NCI-H82 (cell line): ENCODE measurements at regions not wholly inside any gene's neighbourhood (a gene's known extent, or its start where the extent isn't known, plus 50 kb on each side); places are given as distances from the start of the nearest gene placed in this dataset.

ENCODE experiments used
- DNase-seq: peaks from one replicate; lab custom pipeline; 2025; lab: John Stamatoyannopoulos, UW

- DNase-seq: no peak
Observed at GRCh38 chr3:159170436-159171003, 368.7 kb downstream of the MFSD1 start.

DNA sequence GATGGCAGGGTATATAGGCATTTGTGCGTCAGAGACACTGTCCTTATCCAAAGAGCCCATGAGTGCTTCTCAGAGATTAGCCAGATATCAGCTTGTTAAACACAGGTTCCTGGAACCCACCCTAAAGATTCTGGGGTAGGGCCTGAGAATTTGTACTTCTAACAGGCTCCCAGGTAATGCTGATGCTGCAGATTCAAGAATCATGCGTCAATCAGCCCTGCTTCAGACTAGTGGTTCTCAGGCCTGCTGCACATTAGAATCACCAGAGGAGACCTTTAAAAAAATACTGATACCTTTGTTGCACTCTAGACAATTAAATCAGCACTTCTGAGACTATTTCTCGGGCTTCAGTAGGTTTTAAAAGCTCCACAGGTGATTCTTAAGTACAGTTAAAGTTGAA is 369.5 kb downstream of the MFSD1 start:
- DNase-seq: no peak

GRCh38 chr3:159172473-159172872 is 370.6 kb downstream of the MFSD1 start:
- DNase-seq: no peak

GRCh38 chr3:159174715-159175692 is 373.1 kb downstream of the MFSD1 start:
- DNase-seq: no peak

DNA sequence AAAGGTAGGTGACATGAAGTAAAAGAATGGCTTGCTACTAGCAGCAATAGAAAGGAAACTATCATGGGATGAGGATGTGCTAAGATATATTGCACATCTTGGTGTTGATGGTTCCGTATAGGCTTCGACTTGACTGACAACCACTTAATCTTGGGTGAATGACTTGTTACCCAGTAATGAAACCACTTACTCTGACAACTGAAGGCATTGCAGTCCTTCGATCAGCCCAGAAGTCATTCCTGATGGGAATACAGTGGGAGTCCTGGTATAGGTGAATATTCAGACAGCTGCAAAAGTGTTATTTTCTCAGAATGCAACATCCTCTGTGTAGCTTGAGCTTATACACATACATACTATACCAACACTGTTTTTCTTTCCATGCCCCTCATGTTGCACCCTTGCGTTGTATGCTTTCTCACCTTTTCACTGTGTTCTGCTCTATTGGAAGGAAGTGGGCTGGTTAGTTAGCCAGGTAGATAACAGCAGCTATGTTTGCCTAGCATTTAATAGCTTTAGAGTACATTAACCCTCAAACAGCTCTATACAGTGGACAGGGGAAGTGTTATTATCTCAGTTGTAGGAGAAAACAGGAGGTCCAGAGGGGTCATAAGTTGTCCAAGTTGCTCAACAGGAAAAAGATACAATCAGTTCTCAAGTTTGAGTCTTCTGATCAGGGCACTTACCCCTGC is 376.5 kb downstream of the MFSD1 start:
- no peak for DNase-seq

DNA sequence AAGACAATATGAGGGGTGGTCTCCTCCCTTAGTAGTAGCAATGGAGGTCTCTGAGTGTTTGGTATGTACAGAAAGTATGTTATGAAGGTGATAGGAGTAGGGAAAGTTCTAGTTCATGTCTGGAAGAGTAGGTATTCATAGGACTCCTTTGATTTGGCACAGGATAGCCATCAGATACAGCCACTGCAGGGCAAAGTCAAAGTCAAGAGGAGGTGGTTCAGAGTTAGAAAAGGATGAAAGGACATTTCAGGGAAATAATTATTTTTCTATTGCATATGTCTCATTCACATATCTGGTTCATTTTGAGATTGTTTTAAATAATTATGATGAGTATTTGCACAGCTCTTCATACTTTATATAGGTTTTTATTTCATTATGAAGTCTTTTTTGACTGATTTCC is 381.1 kb downstream of the MFSD1 start:
- no peak for DNase-seq

DNA sequence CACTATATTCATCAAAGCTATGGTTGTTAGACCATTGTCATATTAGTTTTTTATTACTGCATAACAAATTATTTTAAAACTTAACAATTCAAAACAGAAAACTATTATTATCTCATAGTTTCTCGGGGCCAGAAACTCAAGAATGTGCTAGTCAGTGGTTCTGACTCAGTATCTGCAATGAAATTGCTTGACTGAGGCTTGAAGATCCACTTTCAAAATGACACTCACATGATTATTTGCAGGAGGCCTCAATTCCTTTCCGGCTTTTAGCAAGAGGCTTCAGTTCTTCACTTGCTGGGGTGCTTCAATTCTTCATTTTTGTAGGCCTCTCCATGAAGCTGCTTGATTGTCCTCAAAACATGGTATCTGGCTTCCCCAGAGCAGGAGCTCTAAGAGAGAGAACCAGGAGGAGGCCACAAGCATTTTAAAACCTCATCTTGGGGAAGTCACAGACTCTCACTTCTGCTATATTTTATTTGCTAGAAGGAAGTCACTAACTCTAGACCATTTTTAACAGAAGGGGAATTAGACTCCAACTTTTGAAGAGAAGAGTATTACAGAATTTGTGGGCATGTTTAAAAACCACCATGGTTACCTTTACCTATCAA is 383.7 kb downstream of the MFSD1 start:
- DNase-seq: no peak

GRCh38 chr3:159186581-159186980 is 384.7 kb downstream of the MFSD1 start:
- no peak for DNase-seq

DNA sequence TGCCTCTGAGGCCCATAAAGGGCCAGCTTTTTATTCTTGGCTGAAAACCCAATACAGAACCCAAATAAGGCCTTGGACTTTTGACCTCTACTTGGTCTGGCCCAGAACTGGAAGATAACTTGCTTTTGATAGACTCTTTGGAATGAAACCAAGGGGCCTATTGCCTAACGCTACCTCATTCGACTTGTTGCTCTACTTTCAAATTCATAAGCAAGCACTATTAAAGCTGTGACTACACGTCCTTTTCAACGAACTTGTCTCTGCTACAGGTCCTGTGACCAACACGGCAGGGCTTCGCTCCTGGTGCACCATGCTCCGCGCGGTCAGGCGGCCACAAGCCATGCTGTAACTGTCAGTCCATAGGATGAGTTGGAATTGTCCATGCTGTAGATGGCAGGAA is 385.4 kb downstream of the MFSD1 start:
- no peak for DNase-seq

DNA sequence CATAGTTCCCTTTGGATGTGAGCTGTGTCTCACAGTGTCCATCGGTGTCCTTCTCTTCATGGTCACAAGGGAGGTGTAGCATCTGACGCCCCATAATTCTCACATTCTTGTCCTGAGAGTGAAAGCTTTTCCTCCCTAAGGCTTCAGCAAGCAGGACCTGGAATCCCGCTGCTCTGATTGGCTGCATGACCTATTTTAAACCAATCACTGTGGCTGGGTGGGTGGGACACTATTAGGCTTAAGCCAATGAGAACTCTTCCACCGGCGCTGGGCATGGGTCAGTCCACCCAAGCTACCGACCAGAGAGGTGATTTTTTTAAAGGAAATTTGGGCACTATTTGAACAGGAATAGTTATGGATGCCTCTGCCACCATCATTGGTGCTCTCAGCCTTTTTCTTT is 385.9 kb downstream of the MFSD1 start:
- DNase-seq: no peak

DNA sequence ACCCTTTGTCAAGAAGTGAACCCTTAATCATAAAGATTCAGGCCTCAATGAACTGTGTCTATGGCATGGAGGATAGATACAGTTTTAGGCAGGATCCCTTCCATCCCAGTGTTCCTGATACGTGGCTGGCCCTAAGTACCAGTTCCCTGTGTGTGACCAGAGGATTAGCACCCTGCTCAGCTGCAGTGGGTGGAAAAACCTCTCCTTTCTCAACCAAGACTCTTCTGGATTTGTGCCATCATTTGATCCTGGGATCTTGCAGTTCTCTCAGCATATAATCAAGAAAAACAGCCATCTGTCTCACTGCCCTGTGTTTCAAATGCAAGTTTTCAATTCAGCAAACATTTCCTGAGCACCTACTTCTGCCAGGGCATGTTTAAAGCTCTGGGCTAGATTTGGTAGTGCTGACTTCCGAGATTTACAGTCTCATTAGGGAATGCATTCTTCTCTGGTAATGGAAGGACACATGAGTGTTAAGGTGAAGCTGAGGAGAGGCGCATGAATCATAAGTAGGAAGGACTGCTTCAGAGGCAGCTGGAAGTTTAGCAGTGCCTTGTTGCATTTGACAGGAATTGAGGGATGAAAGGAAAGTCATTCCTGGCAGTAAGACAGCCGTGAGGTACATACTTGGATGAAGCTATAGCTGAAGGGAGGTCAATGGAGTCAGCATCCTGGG is 388.3 kb downstream of the MFSD1 start:
- DNase-seq: no peak

DNA sequence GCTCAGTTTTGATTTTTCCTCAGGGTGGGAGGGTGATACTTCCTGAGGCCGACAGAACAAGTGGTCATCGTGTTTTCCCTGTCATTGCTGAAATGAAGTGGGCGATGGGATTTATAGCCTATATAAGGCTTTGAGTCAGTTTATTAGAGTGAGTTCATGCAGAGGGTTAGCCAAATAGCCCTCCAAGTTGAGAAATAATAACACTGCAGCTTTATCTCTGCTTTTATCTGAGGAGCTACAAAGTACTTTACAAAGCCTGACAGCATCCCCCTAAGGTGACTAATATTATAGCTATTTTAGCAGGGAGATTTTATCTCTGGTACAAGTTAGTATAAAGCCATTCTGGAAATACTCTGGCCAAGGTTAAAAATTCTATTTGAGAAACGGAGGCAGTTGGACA is 389.6 kb downstream of the MFSD1 start:
- no peak for DNase-seq

DNA sequence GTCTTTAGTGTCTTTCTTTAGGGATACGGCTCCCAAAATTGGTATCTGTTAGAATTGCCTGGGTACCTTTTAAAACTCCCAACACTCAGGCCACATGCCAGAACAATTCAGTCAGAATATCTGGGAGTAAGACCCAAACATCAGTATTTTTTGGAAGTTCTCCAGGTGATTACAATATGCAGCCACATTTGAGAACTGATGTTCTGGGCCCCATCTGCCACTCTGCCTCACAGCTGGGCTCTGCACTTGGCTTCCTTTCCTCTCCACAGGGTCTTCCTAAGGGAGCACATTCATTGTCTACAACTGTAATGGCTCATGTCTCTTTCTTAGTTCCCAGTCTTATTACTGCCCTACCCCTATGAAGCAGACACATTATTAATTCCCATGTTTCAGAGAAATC is 394.5 kb downstream of the MFSD1 start:
- no peak for DNase-seq

DNA sequence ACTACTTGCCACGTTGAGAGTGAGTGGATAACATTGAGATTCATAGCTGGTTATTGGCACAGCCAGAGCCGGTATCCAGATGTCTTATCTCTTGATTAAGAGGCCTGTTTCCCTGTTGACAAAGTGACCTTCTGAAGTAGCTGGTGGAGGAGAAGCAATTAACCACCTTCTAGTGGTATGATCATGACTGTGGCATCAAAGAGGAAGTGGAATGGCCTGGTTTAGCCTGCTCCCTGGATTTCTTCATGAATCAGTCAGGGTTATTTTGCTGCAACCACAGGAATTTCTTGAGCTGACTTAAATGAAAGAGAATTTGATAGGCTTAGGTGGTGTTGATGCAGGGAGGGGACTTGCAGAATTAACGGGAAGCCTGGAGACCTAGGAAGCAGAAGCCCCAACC is 398.3 kb downstream of the MFSD1 start:
- DNase-seq: no peak

- no peak for DNase-seq
Observed at GRCh38 chr3:159208050-159208449, 406.2 kb downstream of the MFSD1 start.

- no peak for DNase-seq
Observed at GRCh38 chr3:159209459-159209858, 407.6 kb downstream of the MFSD1 start.

DNA sequence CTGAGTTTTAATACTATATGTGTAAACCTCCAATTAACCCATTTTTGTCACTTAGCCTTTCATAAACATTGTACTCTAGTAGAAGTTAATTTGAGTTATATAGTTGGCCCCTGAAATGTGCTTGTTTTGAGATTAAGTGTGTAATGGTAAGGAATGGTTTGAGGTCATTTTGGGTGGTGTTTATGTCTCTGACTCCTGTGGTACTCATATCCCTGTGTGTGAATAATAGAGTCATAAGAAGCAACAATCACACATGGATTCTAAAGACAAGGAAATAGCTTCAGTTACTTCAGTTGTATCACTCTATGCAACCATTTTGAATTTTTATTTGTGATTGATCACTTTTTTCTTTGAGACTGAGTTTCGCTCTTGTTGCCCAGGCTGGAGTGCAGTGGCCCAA is 408.5 kb downstream of the MFSD1 start:
- no peak for DNase-seq

DNA sequence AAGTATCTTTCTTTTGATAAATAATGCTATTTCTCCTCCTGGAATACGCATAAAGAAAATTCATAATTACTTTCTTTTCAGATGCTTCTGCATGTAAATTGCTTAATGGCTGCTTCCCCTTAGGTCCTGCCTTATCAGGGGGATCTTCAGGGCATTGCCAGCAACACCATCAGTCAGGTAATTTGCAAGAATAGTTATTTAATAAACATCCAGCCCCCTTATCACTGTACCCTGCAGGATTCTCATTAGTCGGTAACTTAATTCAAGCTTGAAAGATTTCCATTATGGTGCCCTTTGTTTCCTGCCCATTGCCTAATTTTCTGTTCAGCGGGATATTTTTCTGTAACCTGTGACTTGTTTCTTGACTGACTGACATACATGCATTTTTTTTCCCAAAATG is 414.5 kb downstream of the MFSD1 start:
- no peak for DNase-seq

DNA sequence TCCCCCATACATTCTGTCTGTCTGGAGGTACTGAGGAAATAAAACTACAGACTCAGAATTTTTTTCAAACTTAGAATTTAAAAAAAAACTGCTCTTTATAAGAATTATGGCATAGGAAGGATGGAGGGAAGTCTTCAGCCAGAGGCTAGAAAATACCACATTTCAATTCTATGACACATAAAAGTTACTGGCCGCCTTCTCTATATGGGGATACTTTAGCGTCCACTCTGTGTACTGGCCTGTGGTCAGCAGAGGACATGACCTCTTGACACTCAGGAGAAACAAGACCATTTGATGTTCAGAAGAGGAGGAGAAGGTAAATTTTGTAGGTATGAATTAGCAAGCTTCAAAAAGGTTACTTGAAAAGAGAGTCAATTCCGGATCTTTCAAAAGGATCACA is 417.4 kb downstream of the MFSD1 start:
- DNase-seq: no peak

- DNase-seq: no peak
Observed at GRCh38 chr3:159221335-159221734, 419.5 kb downstream of the MFSD1 start.

DNA sequence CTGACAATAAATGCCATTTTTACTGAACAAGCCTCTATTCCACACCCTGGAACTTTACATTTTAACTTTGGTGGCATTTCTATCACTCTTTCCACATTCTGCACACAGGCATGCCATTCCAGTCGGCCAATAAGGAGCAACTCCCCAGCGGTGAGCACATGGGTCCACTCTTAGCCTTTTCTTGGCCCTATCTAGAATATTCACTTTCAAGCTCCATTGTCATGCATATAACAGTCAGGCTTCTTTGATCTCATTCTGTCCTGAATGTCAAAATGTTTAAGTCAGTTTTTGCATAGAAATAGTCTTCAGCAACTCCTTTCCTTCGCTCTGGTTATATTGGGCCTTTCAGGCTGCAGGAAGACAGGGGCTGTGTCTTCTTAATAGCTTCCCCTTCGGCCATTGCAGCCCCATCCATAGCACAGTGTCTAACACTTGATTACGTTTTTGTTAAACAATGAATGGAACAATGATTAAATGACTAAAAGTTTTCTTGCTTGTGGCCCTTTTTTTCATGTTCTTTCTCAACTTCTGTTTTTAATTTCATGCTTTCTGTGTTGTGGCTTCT is 427.3 kb downstream of the MFSD1 start:
- DNase-seq: no peak

GRCh38 chr3:159232966-159233365 is 431.1 kb downstream of the MFSD1 start:
- no peak for DNase-seq
